CD8-positive, alpha-beta memory T cell (primary cell): ENCODE measurements at regions not wholly inside any gene's neighbourhood (a gene's known extent, or its start where the extent isn't known, plus 50 kb on each side); places are given as distances from the start of the nearest gene placed in this dataset.

Experiments used
- CTCF ChIA-PET: fragments of 350-600 bp; sonication (Branson Sonifier 250); formaldehyde crosslinking; loops from one replicate; lab custom pipeline; 2021; ENCODE audit warnings: antibody characterized with exemption; lab: Charles Lee
- POLR2A ChIA-PET: fragments of 350-600 bp; sonication (Branson Sonifier 250); formaldehyde crosslinking; loops from one replicate; lab custom pipeline; 2021; ENCODE audit warnings: antibody characterized with exemption; lab: Charles Lee
- DNase-seq, 5 donors: peaks; one replicate each; pipeline versions ENCODE4 v3.0.0 to v3.0.0-alpha.2; 2020 to 2022; ENCODE audit warnings: mixed read lengths in 1 of 5
- H3K27ac ChIP-seq: one replicate; pipeline ENCODE4 v1.7.0; 2013; ENCODE audit warnings: low read depth, mild to moderate bottlenecking, low read length, moderate library complexity
- H3K27me3 ChIP-seq: 2 replicates; pipeline ENCODE4 v1.7.0; 2013; ENCODE audit warnings: low read length, mild to moderate bottlenecking; ENCODE audit not compliant: insufficient read depth, poor library complexity, severe bottlenecking
- H3K36me3 ChIP-seq: 2 replicates; pipeline ENCODE4 v1.7.0; 2013; ENCODE audit warnings: mild to moderate bottlenecking, low read length, moderate library complexity; ENCODE audit not compliant: insufficient read depth
- H3K4me1 ChIP-seq: 2 replicates; pipeline ENCODE4 v1.7.0; 2013; ENCODE audit warnings: mild to moderate bottlenecking, low read length, moderate library complexity; ENCODE audit not compliant: insufficient read depth
- H3K4me3 ChIP-seq: 2 replicates; pipeline ENCODE4 v1.7.0; 2013; ENCODE audit warnings: mild to moderate bottlenecking, low read length
- H3K9me3 ChIP-seq: 2 replicates; pipeline ENCODE4 v1.7.0; 2013; ENCODE audit warnings: mild to moderate bottlenecking, low read length
- H3K27ac Mint-ChIP-seq, 8 donors: one replicate each; pipeline ENCODE4 v1.8.0; 2020 to 2021; ENCODE audit warnings: mixed read lengths in 8 of 8, mild to moderate bottlenecking in 6 of 8, inconsistent platforms in 3 of 8, moderate library complexity in 3 of 8
- H3K27me3 Mint-ChIP-seq, 2 donors: one replicate each; pipeline ENCODE4 v1.8.0; 2020 to 2021; ENCODE audit warnings: mixed read lengths in 2 of 2, mild to moderate bottlenecking in 1 of 2, moderate library complexity in 1 of 2
- H3K36me3 Mint-ChIP-seq, 3 donors: one replicate each; pipeline ENCODE4 v1.8.0; 2020 to 2021; ENCODE audit warnings: mixed read lengths in 3 of 3, inconsistent platforms in 1 of 3, mild to moderate bottlenecking in 1 of 3
- H3K4me1 Mint-ChIP-seq, 3 donors: one replicate each; pipeline ENCODE4 v1.8.0; 2020 to 2021; ENCODE audit warnings: mixed read lengths in 3 of 3, inconsistent platforms in 1 of 3, mild to moderate bottlenecking in 1 of 3
- H3K4me3 Mint-ChIP-seq, 7 donors: one replicate each; pipeline ENCODE4 v1.8.0; 2020 to 2021; ENCODE audit warnings: mixed read lengths in 7 of 7, mild to moderate bottlenecking in 6 of 7, moderate library complexity in 4 of 7, inconsistent platforms in 2 of 7
- H3K9me3 Mint-ChIP-seq, 5 donors: one replicate each; pipeline ENCODE4 v1.8.0; 2020 to 2022; ENCODE audit warnings: mixed read lengths in 5 of 5, mild to moderate bottlenecking in 3 of 5, moderate library complexity in 2 of 5, inconsistent platforms in 1 of 5

DNA sequence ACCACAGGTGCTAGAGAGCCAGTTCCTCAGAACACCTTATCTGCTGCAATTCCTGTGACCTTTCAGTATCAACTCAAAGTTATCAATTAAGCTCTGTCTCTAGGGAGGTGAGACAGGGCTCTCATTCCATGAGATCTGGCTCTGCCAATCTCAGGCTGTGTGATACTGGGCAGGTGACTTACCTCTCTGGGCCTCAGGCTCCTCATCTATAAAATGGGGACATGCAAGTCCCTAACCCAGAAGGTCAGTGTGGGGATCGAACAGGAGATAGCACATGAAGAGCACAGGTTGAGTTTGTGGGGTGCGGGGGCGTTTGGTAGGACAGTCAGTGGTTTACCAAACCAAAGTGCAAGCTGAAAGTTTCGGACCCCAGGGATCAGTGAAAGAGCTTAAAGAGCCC lies 319.3 kb upstream of the CCL2 start:
- CTCF ChIA-PET: no interaction called here
- no peak overlapping the region for H3K27ac Mint-ChIP-seq

GRCh38 chr17:33936764-33937163 lies 318.3 kb upstream of the CCL2 start:
- Histone ChIP-seq H3K27ac (no peak overlapping the region), H3K4me3 (no peak overlapping the region), H3K4me1 (no peaks in the 10 kb centered on the region), H3K9me3 (no peaks in the 10 kb centered on the region), H3K36me3 (no peaks in the 10 kb centered on the region), H3K27me3 (no peaks in the 10 kb centered on the region)
- no peak for DNase-seq
- no peaks in the 10 kb centered on the region for H3K4me1 Mint-ChIP-seq
- H3K36me3 Mint-ChIP-seq: no peaks in the 10 kb centered on the region
- no peak overlapping the region for H3K4me3 Mint-ChIP-seq
- CTCF ChIA-PET: no interaction called here
- H3K27ac Mint-ChIP-seq: no peak overlapping the region
- peaks cover 9 to 28% of the 10 kb centered on the region in 2 donors for H3K27me3 Mint-ChIP-seq
- POLR2A ChIA-PET: no interaction called here
- H3K9me3 Mint-ChIP-seq: no peaks in the 10 kb centered on the region

More for the DNA sequence above, 319.3 kb upstream of the CCL2 start:
- POLR2A ChIA-PET: no interaction called here
- no peak overlapping the region for H3K27ac ChIP-seq
- no peaks in the 10 kb centered on the region for H3K9me3 Mint-ChIP-seq
- peaks cover 9 to 22% of the 10 kb centered on the region in 2 donors for H3K27me3 Mint-ChIP-seq
- no peaks in the 10 kb centered on the region for H3K36me3 Mint-ChIP-seq
- H3K36me3 ChIP-seq: no peaks in the 10 kb centered on the region
- no peaks in the 10 kb centered on the region for H3K27me3 ChIP-seq
- H3K4me1 ChIP-seq: no peaks in the 10 kb centered on the region
- H3K9me3 ChIP-seq: no peaks in the 10 kb centered on the region
- H3K4me3 Mint-ChIP-seq: no peak overlapping the region
- H3K4me3 ChIP-seq: no peak overlapping the region
- DNase-seq: no peak
- H3K4me1 Mint-ChIP-seq: no peaks in the 10 kb centered on the region

DNA sequence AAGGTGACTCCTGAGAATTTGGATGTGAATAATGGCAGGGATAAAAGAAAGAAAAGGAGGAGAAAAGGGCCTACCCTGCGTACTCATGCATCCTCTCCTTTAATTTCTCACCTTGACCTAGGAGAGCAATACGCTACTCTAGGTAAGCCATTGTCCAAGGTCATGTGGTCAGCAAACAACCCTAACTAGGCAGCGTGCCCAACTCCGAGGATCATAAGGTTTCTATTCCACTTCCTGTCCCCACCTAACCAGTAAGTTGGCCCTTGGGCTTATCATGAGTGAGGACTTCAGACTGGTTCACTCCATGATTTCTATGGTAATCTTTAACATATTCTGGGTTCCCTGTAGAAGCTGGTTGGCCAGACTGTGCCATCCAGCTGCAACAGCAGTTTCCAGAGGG lies 315.1 kb upstream of the CCL2 start:
- Histone ChIP-seq H3K4me3 (no peak overlapping the region), H3K4me1 (no peaks in the 10 kb centered on the region), H3K27me3 (no peaks in the 10 kb centered on the region), H3K36me3 (no peaks in the 10 kb centered on the region), H3K27ac (no peak overlapping the region), H3K9me3 (no peaks in the 10 kb centered on the region)
- CTCF ChIA-PET: no interaction called here
- H3K4me3 Mint-ChIP-seq: no peak overlapping the region
- no peaks in the 10 kb centered on the region for H3K36me3 Mint-ChIP-seq
- POLR2A ChIA-PET: no interaction called here
- H3K27me3 Mint-ChIP-seq: peaks cover 7 to 36% of the 10 kb centered on the region in 2 donors
- no peak for DNase-seq
- H3K9me3 Mint-ChIP-seq: no peaks in the 10 kb centered on the region
- no peaks in the 10 kb centered on the region for H3K4me1 Mint-ChIP-seq
- no peak overlapping the region for H3K27ac Mint-ChIP-seq

DNA sequence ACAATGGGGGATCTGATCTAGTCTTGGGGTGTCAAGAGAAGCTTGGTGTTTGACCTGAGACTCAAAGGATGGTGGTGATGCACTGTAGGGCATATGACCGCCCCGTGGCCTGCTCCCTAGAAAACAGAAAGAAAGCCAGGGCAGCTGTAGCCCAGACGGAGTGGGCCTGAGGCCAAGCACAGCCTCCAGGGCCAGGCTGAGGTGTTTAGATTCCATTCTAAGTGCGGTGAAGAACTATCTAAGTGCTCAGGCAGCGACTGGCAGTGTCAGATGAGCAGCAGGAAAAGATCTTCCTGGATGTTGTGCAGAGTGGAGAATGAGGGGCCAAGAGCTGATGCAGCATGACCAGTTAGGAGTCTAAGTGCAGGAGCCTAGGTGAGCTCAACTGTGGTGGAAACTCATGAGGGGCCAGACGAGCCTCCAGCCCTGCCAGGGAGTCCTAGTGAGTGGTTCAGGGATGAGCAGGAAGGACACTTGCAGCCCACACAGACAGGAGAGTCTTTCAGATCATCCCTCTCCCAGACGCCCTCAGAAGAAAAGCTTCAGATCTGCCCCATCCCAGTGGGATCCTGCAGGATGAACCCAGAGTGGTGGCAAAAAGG lies 314.2 kb upstream of the CCL2 start:
- H3K4me1 Mint-ChIP-seq: no peaks in the 10 kb centered on the region
- Histone ChIP-seq H3K4me1 (no peaks in the 10 kb centered on the region), H3K9me3 (no peaks in the 10 kb centered on the region), H3K36me3 (no peaks in the 10 kb centered on the region), H3K27me3 (no peaks in the 10 kb centered on the region), H3K4me3 (no peak overlapping the region), H3K27ac (no peak overlapping the region)
- ChIA-PET CTCF (no interaction called here), POLR2A (no interaction called here)
- DNase-seq: no peak
- no peaks in the 10 kb centered on the region for H3K36me3 Mint-ChIP-seq
- no peak overlapping the region for H3K4me3 Mint-ChIP-seq
- H3K27me3 Mint-ChIP-seq: peaks cover 4 to 29% of the 10 kb centered on the region in 2 donors
- no peaks in the 10 kb centered on the region for H3K9me3 Mint-ChIP-seq
- no peak overlapping the region for H3K27ac Mint-ChIP-seq

DNA sequence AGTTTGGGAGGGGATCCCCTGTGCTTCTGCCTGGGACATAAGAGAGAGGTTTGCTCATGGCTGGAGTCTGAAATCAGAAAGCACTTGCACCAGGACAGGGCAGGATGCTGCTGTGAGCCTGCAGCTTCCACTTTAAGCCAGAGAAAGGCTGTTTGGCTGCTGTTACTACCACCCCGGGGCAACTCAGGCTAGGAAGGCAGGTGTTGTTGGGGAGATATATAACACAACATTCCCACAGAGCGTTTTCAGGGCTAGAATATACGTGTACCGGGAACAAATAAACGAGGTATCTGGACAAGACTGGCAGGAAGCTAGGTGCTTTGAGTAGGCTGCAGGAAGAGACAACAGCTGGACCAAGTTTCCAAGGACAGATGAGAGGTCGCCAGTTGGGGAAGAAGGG lies 313.3 kb upstream of the CCL2 start:
- ChIA-PET POLR2A (no interaction called here), CTCF (no interaction called here)
- H3K4me3 Mint-ChIP-seq: no peak overlapping the region
- H3K4me1 ChIP-seq: no peaks in the 10 kb centered on the region
- no peaks in the 10 kb centered on the region for H3K4me1 Mint-ChIP-seq
- no peaks in the 10 kb centered on the region for H3K9me3 Mint-ChIP-seq
- no peak for DNase-seq
- H3K36me3 ChIP-seq: no peaks in the 10 kb centered on the region
- peaks cover 4 to 28% of the 10 kb centered on the region in 2 donors for H3K27me3 Mint-ChIP-seq
- H3K9me3 ChIP-seq: no peaks in the 10 kb centered on the region
- H3K27me3 ChIP-seq: no peaks in the 10 kb centered on the region
- H3K27ac ChIP-seq: no peak overlapping the region
- H3K27ac Mint-ChIP-seq: no peak overlapping the region
- no peak overlapping the region for H3K4me3 ChIP-seq
- H3K36me3 Mint-ChIP-seq: no peaks in the 10 kb centered on the region

DNA sequence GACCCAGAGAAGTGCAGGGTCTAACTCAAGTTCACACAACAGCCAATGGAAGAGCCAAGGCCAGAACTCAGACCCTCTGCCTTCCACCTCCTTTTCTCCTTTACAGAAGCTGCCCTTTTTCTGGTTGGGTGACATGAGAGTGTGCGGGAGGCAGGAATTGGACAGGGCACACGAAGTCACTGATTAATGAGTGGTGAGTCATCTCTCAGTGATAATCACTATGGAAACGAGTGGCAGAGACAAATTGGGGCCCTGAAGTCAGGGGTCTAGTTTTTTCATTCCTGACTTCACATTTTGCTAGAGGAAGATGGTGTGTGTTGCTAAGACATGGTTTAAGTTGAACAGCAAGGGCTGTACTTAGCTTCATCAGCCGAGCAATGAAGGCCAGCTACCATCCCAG lies 312.7 kb upstream of the CCL2 start:
- H3K27me3 ChIP-seq: no peaks in the 10 kb centered on the region
- peaks cover 4 to 26% of the 10 kb centered on the region in 2 donors for H3K27me3 Mint-ChIP-seq
- no peak overlapping the region for H3K27ac Mint-ChIP-seq
- ChIA-PET POLR2A (no interaction called here), CTCF (no interaction called here)
- no peaks in the 10 kb centered on the region for H3K9me3 Mint-ChIP-seq
- no peak overlapping the region for H3K4me3 ChIP-seq
- H3K36me3 ChIP-seq: no peaks in the 10 kb centered on the region
- H3K36me3 Mint-ChIP-seq: no peaks in the 10 kb centered on the region
- H3K4me1 Mint-ChIP-seq: no peaks in the 10 kb centered on the region
- H3K9me3 ChIP-seq: no peaks in the 10 kb centered on the region
- H3K4me3 Mint-ChIP-seq: no peak overlapping the region
- H3K27ac ChIP-seq: no peak overlapping the region
- H3K4me1 ChIP-seq: no peaks in the 10 kb centered on the region
- no peak for DNase-seq

- Histone ChIP-seq H3K9me3 (no peaks in the 10 kb centered on the region), H3K4me3 (no peak overlapping the region), H3K27me3 (no peaks in the 10 kb centered on the region), H3K36me3 (no peaks in the 10 kb centered on the region), H3K27ac (no peak overlapping the region), H3K4me1 (no peaks in the 10 kb centered on the region)
- ChIA-PET CTCF (no interaction called here), POLR2A (no interaction called here)
- no peaks in the 10 kb centered on the region for H3K36me3 Mint-ChIP-seq
- H3K27ac Mint-ChIP-seq: peak overlapping the region in 1 of 8 donors; percentile 55
- H3K4me1 Mint-ChIP-seq: no peaks in the 10 kb centered on the region
- peaks cover 4 to 19% of the 10 kb centered on the region in 2 donors for H3K27me3 Mint-ChIP-seq
- DNase-seq: no peak
- no peak overlapping the region for H3K4me3 Mint-ChIP-seq
- H3K9me3 Mint-ChIP-seq: no peaks in the 10 kb centered on the region
Measured at GRCh38 chr17:33944412-33944811, 310.7 kb upstream of the CCL2 start.

DNA sequence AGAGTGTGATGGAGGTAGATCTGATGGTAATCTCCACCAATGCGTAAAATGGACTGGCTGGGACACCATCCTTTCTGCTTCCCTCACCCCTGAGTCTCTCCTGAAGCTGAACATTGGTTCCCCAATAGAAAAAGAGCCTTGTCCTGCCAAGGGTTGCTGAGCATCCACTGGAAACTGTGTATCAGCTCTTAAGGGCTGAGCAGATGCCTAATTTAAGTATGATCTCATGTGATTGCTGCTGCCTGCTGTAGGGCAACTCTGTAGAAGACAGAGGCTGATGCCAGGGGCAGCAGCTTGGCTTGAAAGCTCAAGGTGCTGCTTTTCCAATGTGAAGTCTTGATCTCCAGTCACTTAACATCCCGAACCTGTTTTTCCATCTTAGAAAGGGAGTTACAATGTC lies 310.3 kb upstream of the CCL2 start:
- Mint-ChIP-seq H3K27ac (no peak overlapping the region), H3K4me1 (no peaks in the 10 kb centered on the region), H3K36me3 (no peaks in the 10 kb centered on the region), H3K4me3 (no peak overlapping the region), H3K27me3 (peaks cover 4 to 19% of the 10 kb centered on the region in 2 donors), H3K9me3 (no peaks in the 10 kb centered on the region)
- Histone ChIP-seq H3K4me1 (no peaks in the 10 kb centered on the region), H3K9me3 (no peaks in the 10 kb centered on the region), H3K27me3 (no peaks in the 10 kb centered on the region), H3K36me3 (no peaks in the 10 kb centered on the region), H3K4me3 (no peak overlapping the region), H3K27ac (no peak overlapping the region)
- no peak for DNase-seq
- ChIA-PET CTCF (no interaction called here), POLR2A (no interaction called here)
